NCI-H187 treated with DMSO at 0.1 percent for 48 hours (cell line): ENCODE measurements at regions not wholly inside any gene's neighbourhood (a gene's known extent, or its start where the extent isn't known, plus 50 kb on each side); places are given as distances from the start of the nearest gene placed in this dataset.

Source experiments
- DNase-seq: peaks from one replicate; lab custom pipeline; 2025; lab: John Stamatoyannopoulos, UW

DNA sequence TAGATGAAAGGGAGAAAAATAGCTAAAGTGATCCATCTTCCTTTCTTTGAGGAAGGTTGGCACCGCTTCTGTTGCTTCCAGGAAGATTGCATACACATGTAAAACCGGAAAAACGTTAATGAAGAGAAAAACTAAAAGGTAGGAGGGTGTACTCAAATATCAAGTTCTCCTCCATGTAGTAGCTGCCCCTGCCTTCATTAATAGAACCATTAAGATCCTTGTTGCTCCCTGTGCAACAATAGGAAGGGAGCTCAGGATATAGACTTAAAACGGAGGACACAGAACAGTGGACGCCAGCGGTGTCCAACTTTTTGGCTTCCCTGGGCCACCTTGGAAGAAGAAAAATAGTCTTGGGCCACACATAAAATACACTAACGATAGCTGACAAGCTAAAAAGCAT lies 118.9 kb downstream of the TMEM174 start:
- no peak for DNase-seq

DNA sequence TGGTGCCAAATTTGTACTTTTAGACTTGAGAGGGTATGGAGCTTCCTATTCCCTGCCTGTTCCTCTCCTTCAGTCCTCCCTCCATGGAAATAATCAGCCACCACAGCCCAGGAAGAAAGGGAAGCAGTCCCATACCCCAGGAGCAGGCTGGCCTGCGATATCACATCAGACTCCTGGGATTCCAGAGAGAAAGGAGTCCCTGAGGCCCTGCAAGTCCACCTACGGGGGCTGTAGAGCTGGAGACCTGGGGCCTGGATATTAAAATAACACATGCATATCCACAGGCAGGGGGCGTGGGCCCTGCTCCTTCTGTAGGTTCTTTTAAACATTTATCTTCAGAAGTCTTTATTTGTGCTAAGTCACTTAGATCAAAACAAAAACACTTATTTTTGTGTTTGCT lies 117.2 kb downstream of the TMEM174 start:
- no peak for DNase-seq

DNA sequence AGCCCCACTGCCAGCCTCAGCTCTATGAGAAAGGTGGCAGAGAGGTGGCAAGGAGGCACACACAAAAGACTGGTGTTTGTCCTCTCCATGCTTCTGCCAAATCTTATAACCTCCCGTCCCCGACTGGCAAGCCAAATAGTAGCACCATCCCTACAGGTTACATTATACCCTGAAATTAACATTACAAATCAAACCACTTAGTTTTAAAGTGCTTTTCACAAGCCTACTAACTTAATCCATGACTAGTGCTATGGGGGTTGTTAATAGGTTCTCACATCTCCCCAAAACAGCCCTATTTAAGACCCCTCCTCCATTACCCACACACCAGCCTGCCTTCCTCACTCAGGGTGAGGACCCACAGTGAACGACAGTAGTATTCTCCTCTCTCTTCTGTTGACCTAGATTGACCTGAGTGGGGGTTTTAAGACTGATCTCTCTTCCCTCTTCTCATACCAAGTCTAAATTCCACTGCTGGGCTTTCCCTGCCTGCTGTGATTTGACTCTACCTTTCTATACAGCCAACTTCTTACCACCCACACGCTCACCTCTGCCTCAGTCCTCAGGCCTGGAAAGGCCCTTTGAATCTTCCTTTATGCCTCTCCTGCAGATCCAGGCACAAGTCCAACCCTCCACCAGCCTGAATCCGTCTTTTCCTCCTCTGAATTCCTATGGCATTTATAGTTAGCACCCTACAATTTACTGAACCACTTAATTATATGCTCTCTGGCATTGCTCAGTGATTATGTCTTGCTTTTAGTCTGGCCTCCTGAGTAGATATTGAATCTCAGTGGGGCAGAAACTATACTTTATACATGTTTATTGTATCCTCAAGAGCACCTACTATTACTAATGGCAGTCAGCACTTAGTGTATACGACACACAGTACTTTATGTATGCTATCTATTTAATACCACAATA lies 116.1 kb downstream of the TMEM174 start:
- DNase-seq, result no peak

DNA sequence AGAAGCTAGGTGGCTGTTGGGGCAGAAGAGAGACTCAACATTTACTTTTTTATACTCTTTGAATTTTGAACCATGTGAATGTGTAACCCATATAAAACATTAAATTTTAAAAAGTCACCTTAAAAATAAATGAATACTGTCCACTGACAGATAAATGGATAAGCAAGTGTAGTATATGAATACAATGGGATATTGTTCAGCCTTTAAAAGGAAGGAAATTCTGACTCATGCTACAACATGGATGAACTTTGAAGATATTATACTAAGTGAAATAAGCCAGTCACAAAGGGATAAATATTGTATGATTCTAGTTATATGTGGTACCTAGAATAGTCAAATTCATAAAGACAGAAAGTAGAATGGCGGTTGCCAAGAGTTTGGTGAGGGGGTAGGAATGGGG lies 113.9 kb downstream of the TMEM174 start:
- no peak for DNase-seq

DNA sequence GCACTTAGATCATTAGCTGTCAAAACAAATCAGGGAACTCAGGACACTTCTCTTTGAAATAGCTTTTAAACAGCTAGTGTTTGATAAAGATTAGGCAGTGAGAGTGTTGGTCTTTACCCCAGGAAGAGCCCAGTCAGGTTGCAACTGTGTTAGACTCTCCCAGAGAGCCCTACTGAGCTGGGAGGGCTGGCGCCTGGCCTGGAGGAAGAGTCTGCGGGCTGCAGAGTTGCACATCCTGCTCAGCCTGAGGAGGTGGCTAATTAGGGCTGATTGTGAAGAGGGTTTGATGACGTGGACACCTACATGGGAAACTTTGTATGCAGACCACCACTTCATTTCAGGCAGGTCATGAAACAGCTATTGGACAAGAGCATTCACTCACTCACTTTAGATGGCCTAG lies 112.0 kb downstream of the TMEM174 start:
- no peak for DNase-seq

DNA sequence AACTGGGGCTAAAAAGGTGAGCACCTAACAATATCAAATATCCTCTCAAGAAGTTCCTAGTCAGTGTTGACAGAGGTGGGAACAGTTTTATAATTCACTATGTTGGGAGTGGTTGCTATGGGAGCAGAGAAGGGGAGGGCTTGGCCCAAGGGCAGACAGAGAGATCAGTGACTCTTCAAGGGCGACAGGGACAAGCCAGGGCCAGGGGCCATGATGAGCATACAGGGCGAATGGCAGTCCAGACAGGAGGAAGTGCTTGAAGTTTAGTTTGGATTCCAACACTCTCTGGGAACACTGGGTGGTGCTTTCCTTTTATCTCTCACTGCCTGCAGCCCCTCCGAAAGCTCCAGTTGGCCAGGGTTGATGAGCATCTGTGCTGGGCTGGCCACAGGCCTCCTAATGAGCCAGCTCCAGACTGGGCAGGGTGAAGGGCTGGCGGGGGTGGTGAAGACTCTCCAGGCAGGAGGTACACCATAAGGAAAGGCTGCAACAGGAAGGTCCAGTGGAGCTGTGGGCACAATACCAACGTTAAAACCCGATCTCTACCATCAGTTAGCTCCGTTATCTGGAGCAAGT lies 111.3 kb downstream of the TMEM174 start:
- DNase-seq, result no peak

DNA sequence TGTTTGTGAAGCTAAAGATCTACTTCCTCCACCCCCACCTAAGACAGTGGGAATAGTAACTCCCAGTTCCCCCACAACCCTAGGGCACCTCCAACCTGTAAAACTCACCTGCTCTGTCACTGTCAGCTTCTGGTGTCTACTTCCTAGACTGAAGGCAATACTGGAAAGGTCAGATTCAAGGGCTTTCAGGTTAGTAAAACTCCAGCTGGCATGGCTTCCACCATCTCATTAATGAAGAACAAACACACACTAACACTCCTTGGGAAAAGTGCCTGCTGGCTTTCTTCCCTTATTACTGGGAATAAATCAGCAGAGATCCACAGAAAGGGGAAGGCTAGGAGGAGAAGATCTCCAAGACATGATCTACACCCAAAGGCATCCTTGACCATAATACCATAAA lies 109.9 kb downstream of the TMEM174 start:
- DNase-seq, result no peak

DNA sequence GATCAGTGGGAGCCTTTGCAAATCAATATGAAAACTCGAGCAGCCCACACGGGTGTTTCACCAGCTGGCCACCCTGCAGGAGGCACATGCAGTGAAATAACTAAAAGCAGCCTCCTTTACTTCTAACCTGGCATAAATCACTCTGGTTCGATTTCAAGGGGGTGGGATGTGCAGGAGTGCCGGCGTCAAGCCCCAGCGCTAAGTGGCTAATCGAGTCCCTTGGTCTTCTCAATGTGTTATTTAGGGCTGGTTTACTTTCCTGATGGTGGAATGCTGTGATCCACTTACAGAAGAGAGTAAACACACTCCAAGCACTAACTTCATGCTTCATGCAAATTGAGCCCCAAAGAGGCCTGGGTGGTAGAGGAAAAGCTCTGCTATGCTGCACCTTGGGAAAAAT lies 109.4 kb downstream of the TMEM174 start:
- DNase-seq, result peak; percentile 92

DNA sequence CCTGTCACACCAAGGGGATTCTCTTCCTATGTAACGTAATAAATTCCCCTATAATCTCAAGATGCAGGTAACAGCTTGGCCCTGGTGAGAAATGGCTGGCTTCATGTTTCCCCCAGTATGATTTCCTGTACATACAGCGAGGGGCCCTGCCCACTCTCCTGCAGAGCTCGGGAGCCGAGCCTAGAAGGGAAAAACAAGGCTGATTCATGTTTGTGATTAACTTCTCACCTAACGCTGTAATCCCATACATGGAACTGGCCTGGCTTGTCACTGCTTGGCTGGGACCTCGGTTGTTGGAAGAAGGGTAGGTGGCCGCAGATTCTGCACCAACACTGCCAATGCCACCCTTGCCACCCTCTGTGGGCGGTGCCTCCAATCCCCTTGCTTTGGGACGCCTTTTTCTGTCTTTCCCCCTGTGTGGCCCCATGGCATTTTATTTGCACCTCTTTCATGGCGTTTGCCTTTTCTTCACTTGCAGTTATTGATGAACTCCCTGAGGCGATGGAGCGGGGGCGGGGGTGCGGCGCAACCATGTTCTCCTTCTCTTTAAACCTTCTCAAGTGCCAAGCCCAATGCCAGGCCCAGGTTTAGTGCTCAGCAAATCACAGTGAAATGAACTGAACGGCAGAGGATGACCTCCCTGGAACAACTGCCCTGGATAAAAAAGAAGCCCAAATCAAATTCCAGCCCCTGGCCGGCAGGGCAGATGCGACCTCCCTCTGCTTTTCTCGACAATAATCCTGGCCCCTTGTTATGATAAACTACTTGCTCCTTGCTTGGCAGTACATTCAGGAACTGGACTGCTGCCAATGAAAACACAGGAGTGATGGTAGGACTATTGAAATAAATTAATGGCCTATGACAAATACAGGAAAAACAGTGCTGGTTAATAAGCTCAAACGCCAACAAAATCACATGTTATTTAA lies 108.1 kb downstream of the TMEM174 start:
- no peak for DNase-seq

DNA sequence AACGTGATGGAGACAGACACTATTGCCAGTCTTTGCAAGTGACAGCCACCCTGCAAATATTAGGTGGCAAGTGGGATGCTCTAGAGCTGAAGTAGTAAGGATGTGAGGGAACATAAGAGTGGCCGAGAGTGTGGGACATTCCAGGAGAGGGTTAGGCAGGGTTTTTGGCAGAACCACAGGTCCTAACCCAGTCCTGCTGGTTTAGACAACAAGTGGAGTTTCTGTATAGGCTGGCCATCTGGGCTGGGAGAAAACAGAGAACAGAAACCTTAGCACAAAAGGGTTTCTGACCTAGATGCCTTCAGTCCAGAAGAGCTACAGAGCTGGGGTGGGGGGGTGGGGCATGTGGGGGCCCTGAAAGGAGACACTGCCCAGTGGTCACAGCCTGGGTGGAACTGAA lies 107.4 kb downstream of the TMEM174 start:
- DNase-seq, result no peak

DNA sequence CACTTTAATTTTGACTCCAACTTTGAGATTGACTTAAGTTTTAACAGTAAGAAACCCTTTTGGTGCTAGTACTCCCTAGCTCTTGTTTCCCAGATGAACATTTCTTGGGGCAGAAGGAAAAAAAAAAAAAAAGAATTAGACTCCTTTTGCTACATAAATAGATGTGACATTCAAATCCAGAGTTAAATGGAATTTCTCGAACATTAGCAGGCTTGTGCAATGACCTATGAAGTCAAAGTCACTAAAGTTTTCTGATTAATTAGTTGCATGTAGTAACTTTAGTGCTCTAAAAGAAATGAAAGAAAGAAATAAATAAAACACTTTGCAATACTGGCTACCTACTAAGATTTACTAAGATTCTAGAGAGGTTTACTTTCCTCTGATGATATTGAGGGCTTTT lies 106.8 kb downstream of the TMEM174 start:
- no peak for DNase-seq

DNA sequence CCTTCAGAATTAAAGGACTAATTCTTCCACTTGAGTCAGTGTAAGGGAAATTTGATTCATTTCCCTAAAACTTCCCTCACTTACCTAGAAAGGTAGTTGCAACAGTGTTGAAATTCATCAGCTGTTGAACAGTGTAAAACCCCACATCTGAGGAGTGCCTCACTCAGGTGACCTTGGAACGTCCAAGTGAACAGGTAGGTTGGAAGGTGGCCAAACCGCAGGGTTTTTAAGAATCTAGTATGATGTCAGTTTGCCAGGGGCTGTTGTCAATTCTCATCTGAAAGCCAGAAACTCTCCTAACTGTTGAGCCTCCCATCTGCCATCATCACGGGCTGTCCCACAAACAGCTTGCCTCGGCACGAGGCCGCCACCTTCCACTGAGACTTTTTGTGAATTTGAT lies 105.7 kb downstream of the TMEM174 start:
- DNase-seq, result peak; percentile 61

DNA sequence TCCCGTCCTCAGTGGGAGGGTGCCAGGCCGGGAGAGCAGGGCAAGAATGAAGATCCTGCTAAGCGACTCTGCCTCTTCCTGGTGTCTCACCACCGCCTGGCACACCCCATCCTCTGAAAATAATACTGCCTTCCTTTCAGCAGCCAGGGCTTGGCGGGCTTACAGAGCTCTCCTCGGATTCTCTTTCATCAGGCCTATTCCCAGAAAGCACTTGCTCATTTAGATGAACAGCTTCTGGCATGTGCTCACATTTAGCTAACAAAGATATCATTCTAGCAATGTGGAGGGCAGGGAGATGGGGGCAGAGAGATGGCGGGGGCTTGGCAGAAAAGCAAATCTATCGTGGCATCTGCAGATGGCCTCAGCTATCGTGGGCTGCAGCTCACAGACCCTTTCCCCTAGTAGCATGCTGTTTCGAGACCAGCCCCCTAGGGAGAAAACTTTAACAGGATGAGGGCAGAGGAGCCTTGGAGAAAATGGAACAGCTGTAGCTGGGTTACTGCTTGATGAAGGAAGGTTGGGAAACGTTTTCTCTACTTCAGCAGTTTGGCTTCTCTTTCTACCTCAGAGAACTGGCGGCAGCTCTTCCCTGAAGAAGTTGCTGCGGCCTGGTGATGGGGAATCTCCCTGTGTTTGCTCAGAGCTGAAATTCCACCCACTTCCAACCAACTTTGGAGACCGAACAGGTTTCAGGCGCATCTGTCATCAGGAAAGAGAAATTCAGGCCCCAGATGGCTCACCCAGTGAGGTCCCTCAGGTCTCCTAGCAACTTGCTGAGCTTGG lies 102.1 kb downstream of the TMEM174 start:
- DNase-seq, result no peak

DNA sequence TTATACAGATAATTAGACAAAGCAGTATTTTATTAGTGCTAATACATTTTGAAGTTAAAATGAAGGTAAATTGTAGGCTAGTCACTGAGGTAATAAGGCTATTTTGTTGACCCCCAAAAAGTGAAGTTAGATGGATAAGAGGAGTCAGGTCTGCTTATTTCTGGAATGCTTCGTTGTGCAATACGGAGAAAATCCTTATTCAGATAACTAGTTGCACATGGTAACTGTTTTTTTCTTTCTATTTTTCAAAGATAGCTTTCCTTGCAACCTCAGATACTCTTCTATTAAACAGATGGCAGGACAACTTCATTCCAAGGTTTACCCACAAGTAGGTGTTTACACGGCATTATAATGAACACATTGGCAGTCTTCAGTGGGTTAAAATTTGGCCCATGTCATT lies 101.1 kb downstream of the TMEM174 start:
- no peak for DNase-seq

DNA sequence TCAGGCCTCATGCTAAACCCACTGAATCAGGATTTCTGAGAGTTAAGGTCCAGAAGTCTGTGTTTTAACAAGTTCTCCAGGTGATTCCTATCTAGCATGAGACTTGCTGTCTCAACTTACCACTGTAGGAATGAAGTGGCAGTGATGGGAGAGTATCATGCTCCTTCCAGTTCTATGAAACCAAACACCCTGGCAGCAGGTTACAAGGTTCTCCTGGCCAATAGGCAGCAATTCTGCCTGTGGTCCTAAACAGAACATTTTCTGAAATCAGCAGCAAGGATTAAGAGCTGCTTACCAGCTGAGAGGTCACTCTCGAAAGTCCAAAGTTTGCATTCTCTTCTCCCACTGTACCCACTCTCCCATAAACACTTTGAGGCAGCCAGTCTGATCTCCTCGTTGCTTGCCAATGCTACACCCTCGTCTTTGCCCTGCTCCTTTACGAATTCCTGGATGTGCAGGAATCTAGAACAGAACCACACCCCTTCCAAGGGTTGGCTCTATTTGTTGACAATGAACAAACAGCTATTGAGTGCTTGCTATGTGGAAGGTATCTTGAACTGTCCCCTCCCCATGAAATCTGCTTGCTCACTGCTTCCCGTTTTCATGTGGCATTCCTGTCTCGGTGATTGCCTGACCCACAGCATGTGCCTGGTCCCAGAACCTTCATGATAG lies 100.5 kb downstream of the TMEM174 start:
- DNase-seq, result no peak

DNA sequence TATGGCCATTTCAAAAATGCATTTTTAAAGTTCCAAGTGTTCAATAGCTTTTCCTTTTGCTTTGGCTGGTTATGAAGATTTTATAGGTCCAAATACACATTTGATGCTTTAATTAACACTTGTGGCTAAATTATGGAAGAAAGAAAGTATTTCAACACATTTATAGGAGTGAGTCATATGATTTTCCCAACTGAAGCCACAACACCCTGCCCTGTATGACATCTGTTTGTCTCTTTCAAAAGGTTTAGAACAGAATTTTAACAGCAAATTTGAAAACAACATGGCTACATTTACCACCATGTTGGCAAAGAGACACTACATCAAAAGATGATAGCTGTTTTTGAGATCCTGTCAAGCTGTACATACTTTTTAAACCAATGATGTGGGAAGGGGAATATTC lies 99.4 kb downstream of the TMEM174 start:
- no peak for DNase-seq

DNA sequence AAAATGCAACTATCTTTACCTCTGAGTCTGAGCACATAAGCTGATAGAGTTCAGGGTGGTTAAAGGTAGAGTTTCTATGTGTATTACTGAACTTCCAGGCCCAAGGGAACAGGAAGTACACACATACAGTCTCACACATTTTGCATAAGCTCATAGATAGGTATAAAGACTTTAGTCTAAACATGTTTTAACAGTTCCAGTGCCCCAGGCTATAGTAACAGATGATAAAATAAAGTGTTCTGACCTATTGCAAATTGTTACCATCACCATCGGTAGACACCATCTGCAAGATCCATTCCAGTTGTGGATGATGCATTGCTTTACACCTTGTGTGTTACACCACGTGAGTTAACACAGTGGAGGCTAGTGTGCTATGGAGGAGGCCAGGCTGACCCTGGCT lies 95.8 kb downstream of the TMEM174 start:
- DNase-seq, result no peak

DNA sequence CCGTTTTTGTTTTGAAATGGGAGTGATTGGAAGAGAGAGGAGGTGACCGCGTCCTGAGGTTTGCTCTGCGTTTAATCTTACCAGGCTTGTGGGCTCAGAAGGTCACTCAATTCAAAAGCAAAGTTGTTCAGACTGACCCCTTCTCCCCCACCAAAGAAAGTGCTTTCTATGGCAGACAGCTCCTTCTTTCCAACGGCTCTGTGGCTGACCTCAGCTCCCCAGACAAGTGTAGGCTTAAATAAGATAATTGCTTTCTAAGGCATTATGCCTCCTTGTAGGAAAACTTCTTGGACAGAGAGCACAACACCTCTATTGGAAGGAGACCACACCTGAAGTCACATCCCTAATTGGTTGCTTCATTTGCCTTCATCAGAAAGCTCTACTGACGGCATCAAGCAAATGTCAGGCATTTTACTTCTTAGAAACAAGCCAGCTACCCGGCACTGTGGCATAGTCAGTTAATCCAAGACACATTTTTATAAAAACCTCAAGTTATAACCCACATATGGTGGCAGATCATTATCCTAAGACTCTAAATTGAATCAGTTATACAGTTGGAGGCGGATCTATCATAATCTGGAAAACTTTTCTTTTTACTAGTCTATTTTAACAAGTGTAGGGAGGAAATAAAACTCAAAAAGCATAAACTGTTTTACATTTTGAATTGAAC lies 94.9 kb downstream of the TMEM174 start:
- no peak for DNase-seq

DNA sequence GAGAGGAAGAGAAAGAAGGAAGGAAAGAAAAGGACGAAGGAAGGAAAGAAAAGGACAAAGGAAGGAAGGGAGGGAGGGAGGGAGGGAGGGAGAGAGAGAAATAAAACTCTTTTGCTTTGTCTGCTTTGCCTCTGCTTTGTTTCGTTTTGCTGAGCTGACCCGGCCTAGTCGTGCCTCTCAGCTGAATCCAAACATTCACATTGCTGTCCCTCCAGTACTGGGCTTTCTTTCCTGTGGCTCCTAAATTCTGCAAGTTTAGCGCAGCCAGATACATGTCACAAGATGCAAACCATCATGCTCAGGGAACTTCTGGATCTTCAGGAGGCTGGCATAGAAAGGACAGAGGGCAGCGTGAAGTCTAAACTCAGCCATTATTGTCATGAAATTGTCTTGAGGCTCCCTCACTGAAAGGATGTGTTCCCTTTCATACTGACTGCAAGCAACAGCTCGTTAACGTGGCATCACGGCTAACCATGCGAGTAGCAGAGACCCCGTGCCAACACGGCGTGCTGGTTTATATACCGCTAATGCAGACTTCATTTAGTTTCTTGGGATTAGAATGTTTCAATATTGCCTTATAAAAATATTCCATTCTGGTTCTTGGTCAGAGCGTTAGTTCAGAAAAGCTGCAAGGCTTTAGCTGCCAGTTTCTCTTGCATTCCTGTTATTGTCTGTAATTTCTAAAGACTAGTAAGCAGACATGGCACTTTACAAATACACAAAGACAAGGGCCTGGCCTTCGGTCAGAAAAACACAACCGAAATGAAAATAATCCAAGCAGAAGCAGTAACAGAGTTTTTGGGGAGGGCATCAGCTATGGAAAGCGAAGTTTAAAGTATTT lies 94.2 kb downstream of the TMEM174 start:
- DNase-seq, result no peak
